ENCODE measurements at regions not wholly inside any gene's neighbourhood (a gene's known extent, or its start where the extent isn't known, plus 50 kb on each side); places are given as distances from the start of the nearest gene placed in this dataset.

DNA sequence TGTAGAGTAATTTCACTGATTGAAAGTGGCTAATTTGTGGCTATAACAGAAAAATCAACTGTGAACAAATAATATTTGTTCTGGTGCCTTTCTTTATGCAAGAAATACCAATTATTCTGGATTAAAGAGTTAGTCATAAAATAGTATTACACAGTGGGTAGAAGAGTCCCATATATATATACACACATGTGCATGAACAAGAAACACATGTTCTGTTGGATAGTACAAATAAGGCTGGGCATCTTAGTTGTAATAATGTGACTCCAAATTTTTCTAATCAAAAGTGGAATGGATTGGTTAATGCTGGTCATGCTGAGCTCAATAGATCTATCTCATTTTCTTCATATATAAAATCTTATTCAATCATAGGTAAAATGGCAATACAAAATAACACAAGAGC is 179.4 kb downstream of the OGFRL1 start (continued):
- TF ChIP-seq, protein P1, sequence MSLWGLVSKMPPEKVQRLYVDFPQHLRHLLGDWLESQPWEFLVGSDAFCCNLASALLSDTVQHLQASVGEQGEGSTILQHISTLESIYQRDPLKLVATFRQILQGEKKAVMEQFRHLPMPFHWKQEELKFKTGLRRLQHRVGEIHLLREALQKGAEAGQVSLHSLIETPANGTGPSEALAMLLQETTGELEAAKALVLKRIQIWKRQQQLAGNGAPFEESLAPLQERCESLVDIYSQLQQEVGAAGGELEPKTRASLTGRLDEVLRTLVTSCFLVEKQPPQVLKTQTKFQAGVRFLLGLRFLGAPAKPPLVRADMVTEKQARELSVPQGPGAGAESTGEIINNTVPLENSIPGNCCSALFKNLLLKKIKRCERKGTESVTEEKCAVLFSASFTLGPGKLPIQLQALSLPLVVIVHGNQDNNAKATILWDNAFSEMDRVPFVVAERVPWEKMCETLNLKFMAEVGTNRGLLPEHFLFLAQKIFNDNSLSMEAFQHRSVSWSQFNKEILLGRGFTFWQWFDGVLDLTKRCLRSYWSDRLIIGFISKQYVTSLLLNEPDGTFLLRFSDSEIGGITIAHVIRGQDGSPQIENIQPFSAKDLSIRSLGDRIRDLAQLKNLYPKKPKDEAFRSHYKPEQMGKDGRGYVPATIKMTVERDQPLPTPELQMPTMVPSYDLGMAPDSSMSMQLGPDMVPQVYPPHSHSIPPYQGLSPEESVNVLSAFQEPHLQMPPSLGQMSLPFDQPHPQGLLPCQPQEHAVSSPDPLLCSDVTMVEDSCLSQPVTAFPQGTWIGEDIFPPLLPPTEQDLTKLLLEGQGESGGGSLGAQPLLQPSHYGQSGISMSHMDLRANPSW (CRISPR knock-in tag; conservative IDR thresholded peaks at IDR 0.05; ENCODE audit: low read depth) = no peak
- TF ChIP-seq IRF1 (CRISPR knock-in tag; IDR thresholded peaks at IDR 0.05) (no peak), RORB (CRISPR knock-in tag; IDR thresholded peaks at IDR 0.05) (no peak)

DNA sequence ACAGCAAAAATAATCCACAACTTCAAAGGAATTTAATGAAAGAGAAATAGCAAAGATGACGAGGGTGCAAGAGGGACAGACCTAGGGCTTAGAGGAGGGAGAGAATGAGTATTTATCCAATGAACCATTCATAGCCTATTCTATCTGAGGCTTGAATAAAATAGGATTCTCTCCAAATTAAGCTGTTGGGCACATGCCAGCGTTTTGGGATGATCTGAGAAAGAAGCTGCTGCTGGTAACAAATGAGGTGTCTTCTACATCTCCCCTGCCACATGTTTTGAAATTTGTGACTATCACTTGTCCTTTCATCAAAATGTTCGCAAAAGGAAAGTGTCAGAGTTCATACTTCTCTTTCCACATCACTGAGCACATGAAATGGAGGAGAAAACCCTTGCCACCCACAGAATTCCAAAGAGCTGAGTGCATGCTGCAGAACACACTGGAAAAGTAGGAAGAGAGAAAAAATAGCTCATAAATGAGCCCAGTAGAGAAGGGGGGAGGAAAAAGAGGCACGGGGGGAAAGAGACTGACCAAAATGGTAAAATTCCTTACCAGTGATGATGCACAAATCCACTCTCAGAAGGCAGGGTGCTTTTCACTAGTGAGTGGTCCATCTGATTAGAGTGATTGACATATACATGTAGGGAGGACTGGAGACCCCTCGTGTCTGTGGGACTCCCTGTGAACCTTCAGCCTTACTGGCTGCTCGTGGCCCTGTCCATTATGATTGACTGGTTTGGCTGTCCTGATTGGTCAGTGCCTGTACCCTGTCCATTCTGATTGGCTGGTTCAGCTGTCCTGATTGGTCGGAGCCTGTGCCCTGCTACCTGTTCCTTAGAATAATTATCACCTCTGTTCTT is 180.5 kb downstream of the OGFRL1 start:
- H3K9me3 Mint-ChIP-seq = peaks cover 26% of the 10 kb centered on the region
- no peak for DNase-seq (ENCODE audit: low spot score)
- peaks cover 15% of the 10 kb centered on the region for H3K36me3 Mint-ChIP-seq
- no peak overlapping the region for H3K4me3 Mint-ChIP-seq
- POLR2A ChIA-PET = no interaction called here
- no peak for ATAC-seq
- TF ChIP-seq SMAD4 (CRISPR knock-in tag; IDR thresholded peaks at IDR 0.05) (no peak), CREM (CRISPR knock-in tag; IDR thresholded peaks at IDR 0.05) (no peak), ZNF263 (CRISPR knock-in tag; IDR thresholded peaks at IDR 0.05; ENCODE audit: low read depth) (no peak), USF2 (CRISPR knock-in tag; IDR thresholded peaks at IDR 0.05) (no peak), MYBL2 (CRISPR knock-in tag; IDR thresholded peaks at IDR 0.05) (no peak), SMAD3 (CRISPR knock-in tag; IDR thresholded peaks at IDR 0.05; ENCODE audit: borderline replicate concordance) (no peak), CREB1 (CRISPR knock-in tag; IDR thresholded peaks at IDR 0.05) (no peak), EMX1 (CRISPR knock-in tag; IDR thresholded peaks at IDR 0.05) (no peak), NR2C2 (CRISPR knock-in tag; IDR thresholded peaks at IDR 0.05) (no peak)
- TF ChIP-seq, protein P2, sequence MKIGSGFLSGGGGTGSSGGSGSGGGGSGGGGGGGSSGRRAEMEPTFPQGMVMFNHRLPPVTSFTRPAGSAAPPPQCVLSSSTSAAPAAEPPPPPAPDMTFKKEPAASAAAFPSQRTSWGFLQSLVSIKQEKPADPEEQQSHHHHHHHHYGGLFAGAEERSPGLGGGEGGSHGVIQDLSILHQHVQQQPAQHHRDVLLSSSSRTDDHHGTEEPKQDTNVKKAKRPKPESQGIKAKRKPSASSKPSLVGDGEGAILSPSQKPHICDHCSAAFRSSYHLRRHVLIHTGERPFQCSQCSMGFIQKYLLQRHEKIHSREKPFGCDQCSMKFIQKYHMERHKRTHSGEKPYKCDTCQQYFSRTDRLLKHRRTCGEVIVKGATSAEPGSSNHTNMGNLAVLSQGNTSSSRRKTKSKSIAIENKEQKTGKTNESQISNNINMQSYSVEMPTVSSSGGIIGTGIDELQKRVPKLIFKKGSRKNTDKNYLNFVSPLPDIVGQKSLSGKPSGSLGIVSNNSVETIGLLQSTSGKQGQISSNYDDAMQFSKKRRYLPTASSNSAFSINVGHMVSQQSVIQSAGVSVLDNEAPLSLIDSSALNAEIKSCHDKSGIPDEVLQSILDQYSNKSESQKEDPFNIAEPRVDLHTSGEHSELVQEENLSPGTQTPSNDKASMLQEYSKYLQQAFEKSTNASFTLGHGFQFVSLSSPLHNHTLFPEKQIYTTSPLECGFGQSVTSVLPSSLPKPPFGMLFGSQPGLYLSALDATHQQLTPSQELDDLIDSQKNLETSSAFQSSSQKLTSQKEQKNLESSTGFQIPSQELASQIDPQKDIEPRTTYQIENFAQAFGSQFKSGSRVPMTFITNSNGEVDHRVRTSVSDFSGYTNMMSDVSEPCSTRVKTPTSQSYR (CRISPR knock-in tag; IDR thresholded peaks at IDR 0.05) = no peak
- no peak overlapping the region for H3K27ac Mint-ChIP-seq
- CTCF ChIA-PET = no interaction called here
- no peaks in the 10 kb centered on the region for H3K27me3 Mint-ChIP-seq (ENCODE audit: low read depth)
- H3K4me1 Mint-ChIP-seq = no peaks in the 10 kb centered on the region

DNA sequence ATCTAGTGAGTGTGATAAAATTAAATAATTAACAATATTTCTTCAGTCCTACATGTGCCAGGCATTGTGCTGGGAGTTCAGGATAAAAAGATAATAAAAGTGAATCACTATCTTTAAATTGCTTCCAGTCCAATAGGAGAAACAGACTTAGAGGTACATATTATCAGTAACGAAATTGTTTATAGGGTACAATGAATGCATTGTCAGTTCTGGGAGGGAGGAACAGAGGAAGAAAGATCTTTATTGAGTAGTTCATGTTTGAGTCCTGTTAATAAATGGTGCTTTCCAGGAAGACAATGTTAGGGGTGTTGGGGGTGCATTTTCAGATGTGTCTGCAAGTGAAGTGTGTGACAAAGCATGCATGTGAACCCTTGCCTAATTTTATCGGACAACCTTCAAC is 183.1 kb downstream of the OGFRL1 start:
- no peak for ATAC-seq
- no peak overlapping the region for H3K4me3 Mint-ChIP-seq
- no peaks in the 10 kb centered on the region for H3K36me3 Mint-ChIP-seq
- H3K27me3 Mint-ChIP-seq (ENCODE audit: low read depth) = no peaks in the 10 kb centered on the region
- H3K9me3 Mint-ChIP-seq = peaks cover 6% of the 10 kb centered on the region
- no peak for DNase-seq (ENCODE audit: low spot score)
- H3K4me1 Mint-ChIP-seq = no peaks in the 10 kb centered on the region
- no peak overlapping the region for H3K27ac Mint-ChIP-seq
- ChIA-PET CTCF (no interaction called here), POLR2A (no interaction called here)
- TF ChIP-seq USF2 (CRISPR knock-in tag; IDR thresholded peaks at IDR 0.05) (no peak), RELA (CRISPR knock-in tag; IDR thresholded peaks at IDR 0.05; ENCODE audit: borderline replicate concordance) (no peak), ZNF219 (CRISPR knock-in tag; IDR thresholded peaks at IDR 0.05; ENCODE audit: borderline replicate concordance) (no peak), FOXP4 (CRISPR knock-in tag; IDR thresholded peaks at IDR 0.05) (no peak), MAX (CRISPR knock-in tag; IDR thresholded peaks at IDR 0.05) (no peak), E2F4 (CRISPR knock-in tag; IDR thresholded peaks at IDR 0.05; ENCODE audit: borderline replicate concordance, low read depth) (no peak)
- TF ChIP-seq, protein P3, sequence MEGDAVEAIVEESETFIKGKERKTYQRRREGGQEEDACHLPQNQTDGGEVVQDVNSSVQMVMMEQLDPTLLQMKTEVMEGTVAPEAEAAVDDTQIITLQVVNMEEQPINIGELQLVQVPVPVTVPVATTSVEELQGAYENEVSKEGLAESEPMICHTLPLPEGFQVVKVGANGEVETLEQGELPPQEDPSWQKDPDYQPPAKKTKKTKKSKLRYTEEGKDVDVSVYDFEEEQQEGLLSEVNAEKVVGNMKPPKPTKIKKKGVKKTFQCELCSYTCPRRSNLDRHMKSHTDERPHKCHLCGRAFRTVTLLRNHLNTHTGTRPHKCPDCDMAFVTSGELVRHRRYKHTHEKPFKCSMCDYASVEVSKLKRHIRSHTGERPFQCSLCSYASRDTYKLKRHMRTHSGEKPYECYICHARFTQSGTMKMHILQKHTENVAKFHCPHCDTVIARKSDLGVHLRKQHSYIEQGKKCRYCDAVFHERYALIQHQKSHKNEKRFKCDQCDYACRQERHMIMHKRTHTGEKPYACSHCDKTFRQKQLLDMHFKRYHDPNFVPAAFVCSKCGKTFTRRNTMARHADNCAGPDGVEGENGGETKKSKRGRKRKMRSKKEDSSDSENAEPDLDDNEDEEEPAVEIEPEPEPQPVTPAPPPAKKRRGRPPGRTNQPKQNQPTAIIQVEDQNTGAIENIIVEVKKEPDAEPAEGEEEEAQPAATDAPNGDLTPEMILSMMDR (IDR thresholded peaks at IDR 0.05) = no peak
